C4-2B (cell line): ENCODE measurements at regions not wholly inside any gene's neighbourhood (a gene's known extent, or its start where the extent isn't known, plus 50 kb on each side); places are given as distances from the start of the nearest gene placed in this dataset.
"Not testable (repeated sequence)": the region's sequence is repeated elsewhere in the genome, so short reads cannot be mapped to it uniquely, and the experiment has no call there.

Source experiments
- H3K27ac ChIP-seq: fragments of 450-650 bp; 2 replicates; pipeline ENCODE4 v1.5.1; 2017
- ZFX ChIP-seq: fragments of 450-650 bp; IDR thresholded peaks from 2 replicates; pipeline ENCODE4 v1.6.1; 2017
- TF ChIP-seq, protein P1 (sequence below): fragments of 450-650 bp; conservative IDR thresholded peaks from 2 replicates; pipeline ENCODE4 v1.5.1; 2017; ENCODE audit warnings: mild to moderate bottlenecking

GRCh38 chr10:33483816-33484190, 149.3 kb upstream of the NRP1 start:
- H3K27ac ChIP-seq, result no peak overlapping the region
- TF ChIP-seq, protein P1, sequence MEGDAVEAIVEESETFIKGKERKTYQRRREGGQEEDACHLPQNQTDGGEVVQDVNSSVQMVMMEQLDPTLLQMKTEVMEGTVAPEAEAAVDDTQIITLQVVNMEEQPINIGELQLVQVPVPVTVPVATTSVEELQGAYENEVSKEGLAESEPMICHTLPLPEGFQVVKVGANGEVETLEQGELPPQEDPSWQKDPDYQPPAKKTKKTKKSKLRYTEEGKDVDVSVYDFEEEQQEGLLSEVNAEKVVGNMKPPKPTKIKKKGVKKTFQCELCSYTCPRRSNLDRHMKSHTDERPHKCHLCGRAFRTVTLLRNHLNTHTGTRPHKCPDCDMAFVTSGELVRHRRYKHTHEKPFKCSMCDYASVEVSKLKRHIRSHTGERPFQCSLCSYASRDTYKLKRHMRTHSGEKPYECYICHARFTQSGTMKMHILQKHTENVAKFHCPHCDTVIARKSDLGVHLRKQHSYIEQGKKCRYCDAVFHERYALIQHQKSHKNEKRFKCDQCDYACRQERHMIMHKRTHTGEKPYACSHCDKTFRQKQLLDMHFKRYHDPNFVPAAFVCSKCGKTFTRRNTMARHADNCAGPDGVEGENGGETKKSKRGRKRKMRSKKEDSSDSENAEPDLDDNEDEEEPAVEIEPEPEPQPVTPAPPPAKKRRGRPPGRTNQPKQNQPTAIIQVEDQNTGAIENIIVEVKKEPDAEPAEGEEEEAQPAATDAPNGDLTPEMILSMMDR, result no peak
- no peak for TF ChIP-seq ZFX

GRCh38 chr10:33483124-33483815, 148.8 kb upstream of the NRP1 start:
- TF ChIP-seq, protein P1, result no peak
- TF ChIP-seq ZFX, result no peak
- no peak overlapping the region for H3K27ac ChIP-seq

- H3K27ac ChIP-seq, result no peak overlapping the region
- no peak for TF ChIP-seq ZFX
- TF ChIP-seq, protein P1, result no peak
Observed at GRCh38 chr10:33482486-33482885, 148.0 kb upstream of the NRP1 start.

DNA sequence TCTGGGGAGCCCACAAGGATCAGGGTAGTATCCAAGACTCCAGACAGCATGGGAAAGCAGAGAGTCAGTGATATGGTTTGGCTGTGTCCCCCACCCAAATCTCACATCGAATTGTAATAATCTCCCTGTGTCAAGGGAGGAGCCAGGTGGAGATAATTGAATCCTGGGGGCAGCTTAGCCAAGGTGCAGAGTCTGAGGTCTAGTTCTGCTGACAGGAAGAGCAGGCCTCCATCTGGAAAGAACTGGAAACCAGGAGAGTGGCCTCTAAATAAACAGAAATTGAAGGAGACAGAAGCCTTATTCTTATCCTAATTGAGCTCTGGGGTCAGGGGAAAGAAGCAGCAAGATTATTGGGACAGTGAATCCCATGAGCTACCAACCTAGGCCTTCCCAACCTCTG, 146.7 kb upstream of the NRP1 start:
- TF ChIP-seq, protein P1, result no peak

GRCh38 chr10:33480417-33480816, 145.9 kb upstream of the NRP1 start:
- not testable (repeated sequence) for H3K27ac ChIP-seq

More for the DNA sequence above, 146.7 kb upstream of the NRP1 start:
- H3K27ac ChIP-seq, result no peak overlapping the region; the same call in 1 of the 2 replicates

DNA sequence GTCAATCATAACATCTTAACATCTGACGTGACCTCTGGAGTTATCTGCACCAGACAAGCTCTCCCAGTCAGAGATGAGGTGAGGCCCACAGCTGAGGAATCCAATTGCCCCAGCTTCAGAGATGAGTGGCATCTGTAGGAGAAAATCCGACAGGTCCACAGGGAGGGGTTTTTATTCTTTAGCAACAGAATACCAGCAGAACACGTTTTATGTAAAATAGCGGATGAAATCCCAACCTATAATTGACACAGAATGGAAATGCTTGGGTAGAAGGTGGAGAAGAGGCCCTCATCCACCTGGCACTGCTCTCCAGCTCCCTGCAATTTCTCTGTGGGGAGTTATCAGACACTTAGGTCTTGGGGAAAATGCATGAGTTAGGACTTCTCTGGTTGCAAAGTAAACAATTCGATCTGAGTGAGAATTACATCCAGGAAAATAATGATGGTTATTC, 144.2 kb upstream of the NRP1 start:
- peak overlapping the region; percentile 45; the same call in 1 of the 2 replicates for H3K27ac ChIP-seq
- no peak for TF ChIP-seq ZFX
- TF ChIP-seq, protein P1, result no peak

GRCh38 chr10:33478089-33478674, 143.7 kb upstream of the NRP1 start:
- TF ChIP-seq ZFX, result no peak
- TF ChIP-seq, protein P1, result no peak
- H3K27ac ChIP-seq, result peak overlapping the region; percentile 45; the same call in 1 of the 2 replicates
